OCI-LY7 (cell line): ENCODE measurements at regions not wholly inside any gene's neighbourhood (a gene's known extent, or its start where the extent isn't known, plus 50 kb on each side); places are given as distances from the start of the nearest gene placed in this dataset.

Experiments
- EZH2phosphoT487 ChIP-seq: fragments of 200-600 bp; sonication (generic); IDR thresholded peaks from 2 replicates; pipeline ENCODE4 v1.6.1; 2018; ENCODE audit warnings: low read depth, borderline replicate concordance, mild to moderate bottlenecking, mixed run types, antibody characterized with exemption, low read length, moderate library complexity, mixed read lengths
- TF ChIP-seq, protein P1 (sequence below): fragments of 200-600 bp; sonication (generic); conservative IDR thresholded peaks from 2 replicates; pipeline ENCODE4 v1.5.1; 2014; ENCODE audit warnings: mild to moderate bottlenecking, antibody characterized with exemption, low read length, moderate library complexity, mixed read lengths

DNA sequence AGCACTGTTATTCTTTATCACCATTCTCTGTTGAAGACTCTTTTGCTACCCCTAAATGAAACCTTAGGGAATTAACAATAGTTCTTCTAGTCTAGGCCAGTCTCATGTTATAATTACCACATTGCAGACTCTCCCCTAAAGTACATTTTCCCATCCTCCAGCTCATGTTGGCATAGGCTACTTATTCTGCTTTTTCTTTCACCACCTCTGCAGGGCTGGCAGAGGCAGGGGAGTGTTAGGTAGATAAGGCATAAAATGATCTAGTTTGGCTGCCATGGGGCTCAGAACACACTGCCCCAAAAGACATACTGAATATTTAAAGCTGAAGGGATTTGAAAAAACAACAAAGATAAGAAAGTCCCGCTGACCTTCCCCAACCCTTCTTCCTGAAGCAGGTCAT, 82.7 kb upstream of the RFC3 start:
- TF ChIP-seq, protein P1, sequence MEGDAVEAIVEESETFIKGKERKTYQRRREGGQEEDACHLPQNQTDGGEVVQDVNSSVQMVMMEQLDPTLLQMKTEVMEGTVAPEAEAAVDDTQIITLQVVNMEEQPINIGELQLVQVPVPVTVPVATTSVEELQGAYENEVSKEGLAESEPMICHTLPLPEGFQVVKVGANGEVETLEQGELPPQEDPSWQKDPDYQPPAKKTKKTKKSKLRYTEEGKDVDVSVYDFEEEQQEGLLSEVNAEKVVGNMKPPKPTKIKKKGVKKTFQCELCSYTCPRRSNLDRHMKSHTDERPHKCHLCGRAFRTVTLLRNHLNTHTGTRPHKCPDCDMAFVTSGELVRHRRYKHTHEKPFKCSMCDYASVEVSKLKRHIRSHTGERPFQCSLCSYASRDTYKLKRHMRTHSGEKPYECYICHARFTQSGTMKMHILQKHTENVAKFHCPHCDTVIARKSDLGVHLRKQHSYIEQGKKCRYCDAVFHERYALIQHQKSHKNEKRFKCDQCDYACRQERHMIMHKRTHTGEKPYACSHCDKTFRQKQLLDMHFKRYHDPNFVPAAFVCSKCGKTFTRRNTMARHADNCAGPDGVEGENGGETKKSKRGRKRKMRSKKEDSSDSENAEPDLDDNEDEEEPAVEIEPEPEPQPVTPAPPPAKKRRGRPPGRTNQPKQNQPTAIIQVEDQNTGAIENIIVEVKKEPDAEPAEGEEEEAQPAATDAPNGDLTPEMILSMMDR = no peak
- TF ChIP-seq EZH2phosphoT487 = no peak
